Stomach (tissue), 4 donors: ENCODE measurements at regions not wholly inside any gene's neighbourhood (a gene's known extent, or its start where the extent isn't known, plus 50 kb on each side); places are given as distances from the start of the nearest gene placed in this dataset.

Source experiments
- EP300 ChIP-seq: sonication (generic); formaldehyde crosslinking; IDR thresholded peaks from one replicate; pipeline ENCODE4 v1.6.1; 2017; ENCODE audit warnings: antibody characterized with exemption
- POLR2A ChIP-seq, 4 donors: fragments of 450-650 bp; IDR thresholded peaks; one replicate each; pipeline ENCODE4 v1.6.1; 2016; ENCODE audit warnings: antibody characterized with exemption in 4 of 4, control low read depth in 2 of 4, mild to moderate bottlenecking in 1 of 4, moderate library complexity in 1 of 4

DNA sequence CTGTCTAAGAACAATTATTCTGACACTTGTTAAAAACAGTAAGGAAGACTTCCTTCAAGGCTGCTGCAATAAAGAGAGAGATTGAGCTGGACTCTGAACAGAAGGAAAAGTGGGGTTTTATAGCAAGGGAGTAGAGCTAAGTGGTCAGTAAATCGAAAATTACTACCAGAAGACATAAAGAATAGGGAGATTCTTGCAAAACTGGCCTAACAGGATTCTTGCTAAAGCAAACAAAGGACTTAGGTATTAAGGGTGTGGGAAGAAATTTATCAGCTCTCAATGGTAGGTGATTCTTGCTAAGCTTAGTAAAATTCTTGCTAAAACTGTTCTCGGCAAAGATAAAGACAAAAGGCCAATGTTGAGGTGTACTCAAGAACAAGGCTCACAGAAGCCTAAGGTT lies 300.5 kb downstream of the SLCO4C1 start:
- no peak for TF ChIP-seq EP300
- TF ChIP-seq POLR2A (IDR thresholded peaks at IDR 0.05), result no peak
